ENCODE measurements at regions not wholly inside any gene's neighbourhood (a gene's known extent, or its start where the extent isn't known, plus 50 kb on each side); places are given as distances from the start of the nearest gene placed in this dataset.

GRCh38 chr1:55947446-55947845, 631.9 kb downstream of the PLPP3 start:
- DNase-seq: no peak

- no peak for DNase-seq
These were observed 635.5 kb downstream of the PLPP3 start for GRCh38 chr1:55943721-55944435.

GRCh38 chr1:55943012-55943411, 636.4 kb downstream of the PLPP3 start:
- DNase-seq: no peak

- no peak for DNase-seq
These were observed 639.5 kb downstream of the PLPP3 start for GRCh38 chr1:55939866-55940265.

GRCh38 chr1:55938861-55939260, 640.5 kb downstream of the PLPP3 start:
- DNase-seq: no peak

GRCh38 chr1:55938376-55938850, 641.0 kb downstream of the PLPP3 start:
- DNase-seq: no peak

GRCh38 chr1:55937840-55938375, 641.5 kb downstream of the PLPP3 start:
- no peak for DNase-seq

GRCh38 chr1:55935236-55935635, 644.1 kb downstream of the PLPP3 start:
- no peak for DNase-seq

- no peak for DNase-seq
These were observed 647.0 kb downstream of the PLPP3 start for GRCh38 chr1:55932402-55932801.

- DNase-seq: no peak
These were observed 648.1 kb downstream of the PLPP3 start for GRCh38 chr1:55931081-55931940.

GRCh38 chr1:55929652-55930051, 649.7 kb downstream of the PLPP3 start:
- no peak for DNase-seq

GRCh38 chr1:55928576-55928975, 650.8 kb downstream of the PLPP3 start:
- no peak for DNase-seq

GRCh38 chr1:55927702-55928290, 651.6 kb downstream of the PLPP3 start:
- DNase-seq: no peak

- no peak for DNase-seq
These were observed 652.4 kb downstream of the PLPP3 start for GRCh38 chr1:55926906-55927471.

GRCh38 chr1:55916907-55917306, 662.5 kb downstream of the PLPP3 start:
- no peak for DNase-seq

GRCh38 chr1:55916481-55916880, 662.9 kb downstream of the PLPP3 start:
- peak; percentile 22 for DNase-seq

- no peak for DNase-seq
These were observed 665.8 kb downstream of the PLPP3 start for GRCh38 chr1:55913565-55913964.

GRCh38 chr1:55912438-55912837, 666.9 kb downstream of the PLPP3 start:
- no peak for DNase-seq

GRCh38 chr1:55904541-55904940, 674.8 kb downstream of the PLPP3 start:
- DNase-seq: no peak

GRCh38 chr1:55898181-55898580, 681.2 kb downstream of the PLPP3 start:
- DNase-seq: peak; percentile 47

- DNase-seq: no peak
These were observed 681.0 kb upstream of the USP24 start for GRCh38 chr1:55896210-55896609.

GRCh38 chr1:55894521-55894920, 679.4 kb upstream of the USP24 start:
- DNase-seq: peak; percentile 18

- peak; percentile 55 for DNase-seq
These were observed 678.0 kb upstream of the USP24 start for GRCh38 chr1:55893155-55893554.
